Endodermal cell (in vitro differentiated cells): ENCODE measurements at regions not wholly inside any gene's neighbourhood (a gene's known extent, or its start where the extent isn't known, plus 50 kb on each side); places are given as distances from the start of the nearest gene placed in this dataset.
A peak's percentile ranks its signal among the peaks of the same experiment; 100 is the strongest.

Experiments used
- DNase-seq: peaks from one replicate; pipeline ENCODE4 v3.0.0-alpha.2; 2017
- H3K27ac ChIP-seq: 2 replicates; pipeline ENCODE4 v1.5.1; 2013; ENCODE audit warnings: mild to moderate bottlenecking, low read depth, low read length, moderate library complexity
- H3K27me3 ChIP-seq: 2 replicates; pipeline ENCODE4 v1.6.1; 2013; ENCODE audit warnings: mild to moderate bottlenecking, low read length, moderate library complexity; ENCODE audit not compliant: insufficient read depth, control insufficient read depth, poor library complexity, severe bottlenecking
- H3K36me3 ChIP-seq: 2 replicates; pipeline ENCODE4 v1.7.0; 2013; ENCODE audit warnings: mild to moderate bottlenecking, low read length, moderate library complexity; ENCODE audit not compliant: control insufficient read depth, insufficient read depth
- H3K4me1 ChIP-seq: one replicate; pipeline ENCODE4 v1.7.0; 2013; ENCODE audit warnings: low read length; ENCODE audit not compliant: control insufficient read depth, insufficient read depth
- H3K4me3 ChIP-seq: 2 replicates; pipeline ENCODE4 v1.5.1; 2013; ENCODE audit warnings: mild to moderate bottlenecking, low read length, moderate library complexity
- H3K9ac ChIP-seq: 2 replicates; pipeline ENCODE4 v1.6.1; 2013; ENCODE audit warnings: mild to moderate bottlenecking, low read length, moderate library complexity; ENCODE audit not compliant: poor library complexity, severe bottlenecking; ENCODE audit errors: extremely low read depth
- H3K9me3 ChIP-seq: 2 replicates; pipeline ENCODE4 v1.6.1; 2013; ENCODE audit warnings: mild to moderate bottlenecking, low read length, moderate library complexity; ENCODE audit not compliant: control insufficient read depth
- H3K27ac Mint-ChIP-seq: 2 replicates; pipeline ENCODE4 v1.8.0; 2020; ENCODE audit warnings: mixed read lengths
- H3K27me3 Mint-ChIP-seq: 2 replicates; pipeline ENCODE4 v1.8.0; 2021; ENCODE audit warnings: mild to moderate bottlenecking, mixed read lengths; ENCODE audit not compliant: insufficient read depth
- H3K36me3 Mint-ChIP-seq: 2 replicates; pipeline ENCODE4 v1.8.0; 2020; ENCODE audit warnings: low read depth, mixed read lengths
- H3K4me1 Mint-ChIP-seq: 2 replicates; pipeline ENCODE4 v1.8.0; 2020; ENCODE audit warnings: mixed read lengths
- H3K4me3 Mint-ChIP-seq: 2 replicates; pipeline ENCODE4 v1.8.0; 2020; ENCODE audit warnings: mild to moderate bottlenecking, moderate library complexity, mixed read lengths
- H3K9me3 Mint-ChIP-seq: 2 replicates; pipeline ENCODE4 v1.8.0; 2020; ENCODE audit warnings: mild to moderate bottlenecking, mixed read lengths
- WGBS, 2 experiments: methylation state at CpG; one replicate each; pipeline versions ENCODE4 v1.1.5 to v1.1.7; 2013; ENCODE audit warnings: missing lambda C conversion rate in 2 of 2, mixed read lengths in 1 of 2; ENCODE audit not compliant: insufficient coverage in 1 of 2, insufficient read length in 1 of 2; 5-methylcytosine and 5-hydroxymethylcytosine counted together
- TF ChIP-seq, protein P1 (sequence below): fragments of 200-600 bp; sonication (generic); conservative IDR thresholded peaks from 2 replicates; pipeline ENCODE4 v1.5.0; 2021; ENCODE audit warnings: antibody characterized with exemption, mild to moderate bottlenecking

DNA sequence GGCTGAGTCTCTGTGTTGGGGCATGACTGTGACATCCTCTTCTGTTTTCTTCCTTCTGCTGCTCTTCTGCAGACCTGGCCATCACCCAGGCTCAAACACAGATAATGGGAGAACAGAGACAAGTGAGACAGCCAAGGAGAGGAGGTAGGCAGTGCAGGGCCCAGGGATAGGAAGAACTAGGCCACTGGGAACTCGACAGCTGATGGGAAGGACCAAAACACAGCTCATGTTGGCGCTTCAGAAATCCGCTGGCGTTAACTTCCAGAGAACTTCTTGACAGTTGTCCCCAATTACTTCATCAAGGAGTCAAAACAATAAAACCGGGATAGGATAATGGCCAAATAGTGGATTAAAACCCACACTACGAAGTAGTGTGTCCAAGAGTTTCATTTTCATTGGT is 97.0 kb upstream of the PALS2 start:
- no peak overlapping the region for H3K9ac ChIP-seq
- peaks cover 12% of the 10 kb centered on the region for H3K27me3 Mint-ChIP-seq
- DNase-seq = no peak
- H3K36me3 Mint-ChIP-seq = no peaks in the 10 kb centered on the region
- no peaks in the 10 kb centered on the region for H3K9me3 ChIP-seq
- peaks cover 9% of the 10 kb centered on the region for H3K4me1 ChIP-seq
- H3K4me1 Mint-ChIP-seq = peaks cover 21% of the 10 kb centered on the region
- H3K27ac Mint-ChIP-seq = no peak overlapping the region
- H3K27ac ChIP-seq = no peak overlapping the region
- WGBS, 2 experiments = 96 to 98% methylated on average over 6 of the region's 6 CpGs
- no peaks in the 10 kb centered on the region for H3K27me3 ChIP-seq
- H3K9me3 Mint-ChIP-seq = no peaks in the 10 kb centered on the region
- TF ChIP-seq, protein P1, sequence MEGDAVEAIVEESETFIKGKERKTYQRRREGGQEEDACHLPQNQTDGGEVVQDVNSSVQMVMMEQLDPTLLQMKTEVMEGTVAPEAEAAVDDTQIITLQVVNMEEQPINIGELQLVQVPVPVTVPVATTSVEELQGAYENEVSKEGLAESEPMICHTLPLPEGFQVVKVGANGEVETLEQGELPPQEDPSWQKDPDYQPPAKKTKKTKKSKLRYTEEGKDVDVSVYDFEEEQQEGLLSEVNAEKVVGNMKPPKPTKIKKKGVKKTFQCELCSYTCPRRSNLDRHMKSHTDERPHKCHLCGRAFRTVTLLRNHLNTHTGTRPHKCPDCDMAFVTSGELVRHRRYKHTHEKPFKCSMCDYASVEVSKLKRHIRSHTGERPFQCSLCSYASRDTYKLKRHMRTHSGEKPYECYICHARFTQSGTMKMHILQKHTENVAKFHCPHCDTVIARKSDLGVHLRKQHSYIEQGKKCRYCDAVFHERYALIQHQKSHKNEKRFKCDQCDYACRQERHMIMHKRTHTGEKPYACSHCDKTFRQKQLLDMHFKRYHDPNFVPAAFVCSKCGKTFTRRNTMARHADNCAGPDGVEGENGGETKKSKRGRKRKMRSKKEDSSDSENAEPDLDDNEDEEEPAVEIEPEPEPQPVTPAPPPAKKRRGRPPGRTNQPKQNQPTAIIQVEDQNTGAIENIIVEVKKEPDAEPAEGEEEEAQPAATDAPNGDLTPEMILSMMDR = no peak
- H3K4me3 ChIP-seq = no peak overlapping the region
- H3K36me3 ChIP-seq = no peaks in the 10 kb centered on the region
- no peak overlapping the region for H3K4me3 Mint-ChIP-seq

DNA sequence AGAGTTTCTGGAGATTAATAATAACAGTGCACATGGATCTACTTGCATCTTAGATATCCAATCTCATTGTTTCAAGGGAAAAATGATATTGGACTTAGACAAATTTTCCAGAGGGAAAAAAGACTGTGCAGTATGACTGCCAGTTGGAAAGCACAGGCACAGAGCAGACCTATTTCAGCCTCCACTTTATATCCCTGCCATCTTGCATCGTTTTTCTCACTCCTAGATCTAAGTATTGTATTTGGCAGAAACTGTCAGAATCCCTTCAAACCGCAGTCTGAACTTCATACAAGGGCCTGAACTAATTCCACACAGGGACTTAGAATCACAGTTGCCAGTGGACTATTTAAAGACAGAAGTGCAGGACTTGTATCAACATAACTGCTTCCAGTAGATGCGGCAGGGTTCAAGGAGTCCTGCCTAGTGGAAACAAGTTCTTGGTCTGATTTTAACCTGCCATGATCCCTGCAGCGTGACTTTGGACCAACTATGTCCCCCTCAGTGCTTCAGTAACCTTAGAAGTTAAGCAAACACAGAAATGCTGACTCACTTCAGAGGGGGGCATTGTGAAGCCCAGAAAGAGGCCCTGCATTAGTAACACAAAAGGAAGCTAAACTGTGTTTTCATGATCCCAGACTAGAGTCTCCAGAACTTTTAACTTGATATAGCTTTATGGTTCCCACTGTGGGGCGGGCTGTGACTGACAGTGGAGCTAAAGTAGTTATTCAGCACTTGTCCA is 95.7 kb upstream of the PALS2 start:
- 46 to 47% methylated on average over 3 to 5 of the region's 5 CpGs for WGBS, 2 experiments
- Histone ChIP-seq H3K4me3 (no peak overlapping the region), H3K9me3 (no peaks in the 10 kb centered on the region), H3K27me3 (no peaks in the 10 kb centered on the region), H3K27ac (peak overlapping the region; percentile 74), H3K36me3 (no peaks in the 10 kb centered on the region), H3K9ac (peak overlapping the region; percentile 33), H3K4me1 (peaks cover 9% of the 10 kb centered on the region)
- TF ChIP-seq, protein P1 = no peak
- Mint-ChIP-seq H3K27me3 (peaks cover 15% of the 10 kb centered on the region), H3K36me3 (no peaks in the 10 kb centered on the region), H3K4me3 (no peak overlapping the region), H3K4me1 (peaks cover 21% of the 10 kb centered on the region), H3K27ac (peak overlapping the region; percentile 47), H3K9me3 (no peaks in the 10 kb centered on the region)
- peak; percentile 75 for DNase-seq

DNA sequence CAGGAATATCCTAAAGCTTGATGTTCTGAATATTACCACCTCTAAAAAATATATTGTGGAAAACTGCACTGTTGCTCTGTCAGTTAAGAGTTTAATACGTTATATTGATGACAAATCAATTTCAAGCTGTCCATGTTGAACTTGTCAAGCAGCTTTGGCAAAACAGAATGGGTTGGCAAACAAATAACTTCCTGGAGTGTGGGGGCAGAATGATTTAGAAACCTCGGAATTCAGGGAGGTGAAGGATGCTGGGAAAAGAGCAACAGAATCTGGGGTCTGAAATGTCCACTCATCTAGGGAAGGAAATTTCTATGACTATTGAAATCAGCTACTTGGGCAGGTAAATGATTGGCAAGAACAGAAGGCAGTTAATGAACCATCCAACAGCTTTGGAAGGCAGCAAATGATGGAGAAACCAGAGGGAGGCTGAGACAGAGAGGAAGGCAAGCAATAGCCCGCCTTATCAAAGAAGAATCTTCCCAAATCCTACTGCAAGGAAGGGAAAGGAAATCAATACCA is 95.1 kb upstream of the PALS2 start:
- no peak for DNase-seq
- Mint-ChIP-seq H3K27ac (peak overlapping the region; percentile 67), H3K4me1 (peaks cover 21% of the 10 kb centered on the region), H3K9me3 (no peaks in the 10 kb centered on the region), H3K36me3 (no peaks in the 10 kb centered on the region), H3K27me3 (peaks cover 15% of the 10 kb centered on the region), H3K4me3 (no peak overlapping the region)
- H3K4me3 ChIP-seq = no peak overlapping the region
- no peak overlapping the region for H3K9ac ChIP-seq
- no peaks in the 10 kb centered on the region for H3K27me3 ChIP-seq
- TF ChIP-seq, protein P1 = no peak
- H3K4me1 ChIP-seq = peaks cover 9% of the 10 kb centered on the region
- no peaks in the 10 kb centered on the region for H3K9me3 ChIP-seq
- H3K36me3 ChIP-seq = no peaks in the 10 kb centered on the region
- H3K27ac ChIP-seq = peak overlapping the region; percentile 74
- WGBS, 2 experiments = 56 to 83% methylated on average over 2 to 3 of the region's 3 CpGs
